HG03354 (cell line): ENCODE measurements at regions not wholly inside any gene's neighbourhood (a gene's known extent, or its start where the extent isn't known, plus 50 kb on each side); places are given as distances from the start of the nearest gene placed in this dataset.

Experiments
- ATAC-seq: cut with Tn5 transposase; IDR thresholded peaks from one replicate; pipeline ENCODE4 v1.9.1; 2021; ENCODE audit warnings: mild to moderate bottlenecking; ENCODE audit not compliant: unreplicated experiment, poor library complexity, severe bottlenecking

GRCh38 chr18:42649331-42650035 lies 466.0 kb downstream of the RIT2 start:
- no peak for ATAC-seq

- no peak for ATAC-seq
Measured at GRCh38 chr18:42654556-42654955, 460.9 kb downstream of the RIT2 start.

GRCh38 chr18:42657551-42657950 lies 457.9 kb downstream of the RIT2 start:
- ATAC-seq = no peak

GRCh38 chr18:42658171-42658570 lies 457.3 kb downstream of the RIT2 start:
- ATAC-seq = no peak

- no peak for ATAC-seq
Measured at GRCh38 chr18:42659187-42659586, 456.3 kb downstream of the RIT2 start.

- no peak for ATAC-seq
Measured at GRCh38 chr18:42670860-42671259, 444.6 kb downstream of the RIT2 start.

- ATAC-seq = no peak
Measured at GRCh38 chr18:42675810-42676209, 439.7 kb downstream of the RIT2 start.

- ATAC-seq = no peak
Measured at GRCh38 chr18:42683094-42683493, 432.4 kb downstream of the RIT2 start.

GRCh38 chr18:42689310-42689709 lies 426.2 kb downstream of the RIT2 start:
- ATAC-seq = no peak
